H9 (cell line): ENCODE measurements at regions not wholly inside any gene's neighbourhood (a gene's known extent, or its start where the extent isn't known, plus 50 kb on each side); places are given as distances from the start of the nearest gene placed in this dataset.
A peak's percentile ranks its signal among the peaks of the same experiment; 100 is the strongest.

Experiments used
- DNase-seq: peaks from one replicate; pipeline ENCODE4 v3.0.0-alpha.2; 2017
- H2AFZ ChIP-seq: one replicate; pipeline ENCODE4 v1.6.1; 2013; ENCODE audit warnings: mild to moderate bottlenecking, low read length, control low read depth, moderate library complexity
- H2AK5ac ChIP-seq: 2 replicates; pipeline ENCODE4 v1.6.1; 2013; ENCODE audit warnings: low read length, control low read depth, mixed read lengths; ENCODE audit not compliant: insufficient read length
- H2BK120ac ChIP-seq: one replicate; pipeline ENCODE4 v1.6.1; 2013; ENCODE audit warnings: low read depth, mild to moderate bottlenecking, low read length, control low read depth, inconsistent platforms; ENCODE audit not compliant: poor library complexity, severe bottlenecking
- H2BK12ac ChIP-seq: 2 replicates; pipeline ENCODE4 v1.6.1; 2013; ENCODE audit warnings: low read length, control low read depth, mixed read lengths, low read depth; ENCODE audit not compliant: insufficient read length
- H2BK15ac ChIP-seq: 2 replicates; pipeline ENCODE4 v1.6.1; 2013; ENCODE audit warnings: low read depth, low read length, control low read depth
- H2BK20ac ChIP-seq: one replicate; pipeline ENCODE4 v1.6.1; 2013; ENCODE audit warnings: low read depth, mild to moderate bottlenecking, low read length, control low read depth, inconsistent platforms; ENCODE audit not compliant: poor library complexity, severe bottlenecking
- H2BK5ac ChIP-seq: 2 replicates; pipeline ENCODE4 v1.6.1; 2013; ENCODE audit warnings: low read length, control low read depth, mixed read lengths; ENCODE audit not compliant: insufficient read length
- H3K14ac ChIP-seq: 2 replicates; pipeline ENCODE4 v1.6.1; 2013; ENCODE audit warnings: low read length, control low read depth; ENCODE audit not compliant: insufficient read depth
- H3K18ac ChIP-seq: 2 replicates; pipeline ENCODE4 v1.6.1; 2013; ENCODE audit warnings: low read depth, mild to moderate bottlenecking, mixed read lengths, low read length, control low read depth; ENCODE audit not compliant: insufficient read length
- H3K23ac ChIP-seq: 2 replicates; pipeline ENCODE4 v1.6.1; 2013; ENCODE audit warnings: low read length, control low read depth, mixed read lengths, low read depth; ENCODE audit not compliant: insufficient read length
- H3K23me2 ChIP-seq: 2 replicates; pipeline ENCODE4 v1.6.1; 2013; ENCODE audit warnings: low read depth, mild to moderate bottlenecking, mixed read lengths, low read length, control low read depth; ENCODE audit not compliant: insufficient read length, poor library complexity, severe bottlenecking
- H3K27ac ChIP-seq: 2 replicates; pipeline ENCODE4 v1.5.1; 2013; ENCODE audit warnings: low read length, control low read depth, mixed read lengths, low read depth; ENCODE audit not compliant: insufficient read length
- H3K27me3 ChIP-seq: 2 replicates; pipeline ENCODE4 v1.6.1; 2013; ENCODE audit warnings: low read length, control low read depth, inconsistent platforms; ENCODE audit not compliant: insufficient read depth
- H3K4ac ChIP-seq: 2 replicates; pipeline ENCODE4 v1.6.1; 2013; ENCODE audit warnings: low read depth, mild to moderate bottlenecking, control low read depth, inconsistent platforms, low read length, moderate library complexity
- H3K4me1 ChIP-seq: 2 replicates; pipeline ENCODE4 v1.6.1; 2013; ENCODE audit warnings: low read length, control low read depth, inconsistent platforms; ENCODE audit not compliant: insufficient read depth
- H3K4me2 ChIP-seq: 2 replicates; pipeline ENCODE4 v1.6.1; 2013; ENCODE audit warnings: low read length, control low read depth, mixed read lengths; ENCODE audit not compliant: insufficient read length, insufficient read depth
- H3K56ac ChIP-seq: 2 replicates; pipeline ENCODE4 v1.6.1; 2013; ENCODE audit warnings: low read depth, mild to moderate bottlenecking, mixed read lengths, low read length, control low read depth; ENCODE audit not compliant: insufficient read length
- H3K79me1 ChIP-seq: 2 replicates; pipeline ENCODE4 v1.6.1; 2013; ENCODE audit warnings: low read depth, mild to moderate bottlenecking, moderate library complexity, low read length, control low read depth, inconsistent platforms; ENCODE audit not compliant: insufficient read depth, poor library complexity, severe bottlenecking
- H3K79me2 ChIP-seq: 2 replicates; pipeline ENCODE4 v1.6.1; 2013; ENCODE audit warnings: low read length, control low read depth, inconsistent platforms; ENCODE audit not compliant: insufficient read depth
- H3K9ac ChIP-seq: 2 replicates; pipeline ENCODE4 v1.6.1; 2013; ENCODE audit warnings: low read length, control low read depth, mixed read lengths; ENCODE audit not compliant: insufficient read length; ENCODE audit errors: extremely low read depth
- H3K9me3 ChIP-seq: one replicate; pipeline ENCODE4 v1.6.1; 2013; ENCODE audit warnings: low read depth, low read length, inconsistent platforms; ENCODE audit not compliant: control insufficient read depth
- H3T11ph ChIP-seq: one replicate; pipeline ENCODE4 v1.6.1; 2013; ENCODE audit warnings: mild to moderate bottlenecking, low read length, control low read depth, inconsistent platforms
- H4K20me1 ChIP-seq: one replicate; pipeline ENCODE4 v1.6.1; 2013; ENCODE audit not compliant: control insufficient read depth, insufficient read length, insufficient read depth
- H4K5ac ChIP-seq: 2 replicates; pipeline ENCODE4 v1.6.1; 2013; ENCODE audit warnings: low read depth, mild to moderate bottlenecking, mixed read lengths, low read length, control low read depth; ENCODE audit not compliant: insufficient read length
- H4K8ac ChIP-seq: replicated peaks from 2 replicates; pipeline ENCODE4 v1.6.1; 2013; ENCODE audit warnings: low read length, control low read depth, mixed read lengths, low read depth; ENCODE audit not compliant: insufficient read length
- H4K91ac ChIP-seq: 2 replicates; pipeline ENCODE4 v1.6.1; 2013; ENCODE audit warnings: low read depth, mild to moderate bottlenecking, moderate library complexity, mixed read lengths, low read length, control low read depth; ENCODE audit not compliant: insufficient read length
- H3K27ac Mint-ChIP-seq, 3 experiments: 2 replicates in 2 of 3; 3 replicates in 1 of 3; pipeline ENCODE4 v1.8.0; 2020 to 2021; ENCODE audit warnings: mixed read lengths in 3 of 3, mild to moderate bottlenecking in 1 of 3, moderate library complexity in 1 of 3
- H3K27me3 Mint-ChIP-seq: 2 replicates; pipeline ENCODE4 v1.8.0; 2021; ENCODE audit warnings: low read depth, mild to moderate bottlenecking, moderate library complexity, mixed read lengths
- H3K36me3 Mint-ChIP-seq, 3 experiments: 2 replicates in 2 of 3; 3 replicates in 1 of 3; pipeline ENCODE4 v1.8.0; 2020 to 2021; ENCODE audit warnings: low read depth in 3 of 3, mixed read lengths in 3 of 3; ENCODE audit not compliant: insufficient read depth in 1 of 3
- H3K4me1 Mint-ChIP-seq, 2 experiments: 2 replicates each; pipeline ENCODE4 v1.8.0; 2020; ENCODE audit warnings: mixed read lengths in 2 of 2
- H3K4me3 Mint-ChIP-seq, 2 experiments: 2 replicates in 1 of 2; 3 replicates in 1 of 2; pipeline ENCODE4 v1.8.0; 2020 to 2021; ENCODE audit warnings: mild to moderate bottlenecking in 2 of 2, mixed read lengths in 2 of 2, moderate library complexity in 1 of 2
- H3K9me3 Mint-ChIP-seq, 2 experiments: 2 replicates in 1 of 2; 3 replicates in 1 of 2; pipeline ENCODE4 v1.8.0; 2020; ENCODE audit warnings: mild to moderate bottlenecking in 2 of 2, mixed read lengths in 2 of 2, moderate library complexity in 1 of 2
- CTCF ChIP-seq: fragments of 200-600 bp; sonication (generic); conservative IDR thresholded peaks from 3 replicates; pipeline ENCODE4 v1.8.0; 2021; ENCODE audit warnings: antibody characterized with exemption, mild to moderate bottlenecking
- WGBS: extraction: QIAGEN DNeasy Blood & Tissue Kit; methylation state at CpG from one replicate; pipeline ENCODE4 v1.1.7; 2013; ENCODE audit warnings: missing lambda C conversion rate, low lambda C conversion rate, mixed read lengths; ENCODE audit not compliant: insufficient read length; ENCODE audit errors: extremely low coverage; 5-methylcytosine and 5-hydroxymethylcytosine counted together

- H3K9ac ChIP-seq = no peak overlapping the region
- H3K27ac ChIP-seq = peak overlapping the region; percentile 86
- peak overlapping the region in 1 of 2 experiments; percentile 18; a peak in 1 of 5 replicates for H3K4me3 Mint-ChIP-seq
- H3K27me3 ChIP-seq = no peaks in the 10 kb centered on the region
- H2BK20ac ChIP-seq = no peak overlapping the region
- no peak for DNase-seq
- no peak overlapping the region for H3K4ac ChIP-seq
- no peak overlapping the region for H3T11ph ChIP-seq
- no peak overlapping the region for H4K8ac ChIP-seq
- H3K23me2 ChIP-seq = no peaks in the 10 kb centered on the region
- H4K20me1 ChIP-seq = no peaks in the 10 kb centered on the region
- no peaks in the 10 kb centered on the region for H3K79me1 ChIP-seq
- no peak overlapping the region for H3K56ac ChIP-seq
- no peak overlapping the region for H2BK12ac ChIP-seq
- H3K4me1 Mint-ChIP-seq = peaks cover 50 to 64% of the 10 kb centered on the region in 2 experiments
- no peak overlapping the region for H3K4me2 ChIP-seq
- H4K91ac ChIP-seq = no peak overlapping the region
- peak overlapping the region; percentile 78 to 98 (median 92) for H3K27ac Mint-ChIP-seq
- H3K9me3 ChIP-seq = peaks cover 3% of the 10 kb centered on the region
- H3K14ac ChIP-seq = no peak overlapping the region
- H3K9me3 Mint-ChIP-seq = peaks cover 35 to 38% of the 10 kb centered on the region in 2 experiments
- H4K5ac ChIP-seq = no peak overlapping the region
- no peaks in the 10 kb centered on the region for H3K27me3 Mint-ChIP-seq
- WGBS = no CpG with 5 or more reads among the region's 6 CpGs
- H3K18ac ChIP-seq = no peak overlapping the region
- H2AFZ ChIP-seq = no peak overlapping the region
- H3K79me2 ChIP-seq = no peaks in the 10 kb centered on the region
- H3K4me1 ChIP-seq = peaks cover 18% of the 10 kb centered on the region; the same call in 1 of the 2 replicates
- H2BK5ac ChIP-seq = no peak overlapping the region
- no peak overlapping the region for H2AK5ac ChIP-seq
- H2BK15ac ChIP-seq = no peak overlapping the region
- no peak for TF ChIP-seq CTCF
- peaks cover 33 to 74% (median 73%) of the 10 kb centered on the region in 3 experiments for H3K36me3 Mint-ChIP-seq
- no peak overlapping the region for H3K23ac ChIP-seq
- H2BK120ac ChIP-seq = no peak overlapping the region
These were observed 60.1 kb upstream of the DAZL start for GRCh38 chr3:16665282-16665741.
